T-cell (primary cell): ENCODE measurements at regions not wholly inside any gene's neighbourhood (a gene's known extent, or its start where the extent isn't known, plus 50 kb on each side); places are given as distances from the start of the nearest gene placed in this dataset.

Experiments used
- ATAC-seq, 4 experiments: fragments of 200-7000 bp in 3 of 4; fragments of 150-1000 bp in 1 of 4; cut with Tn5 transposase; replicated peaks in 1 of 4; 1 replicate in 3 of 4; 2 replicates in 1 of 4; pipeline ENCODE4 v1.10.0; 2021; ENCODE audit warnings: moderate library complexity in 3 of 4, mild to moderate bottlenecking in 2 of 4, moderate number of reproducible peaks in 1 of 4
- CTCF ChIA-PET, 2 donors: fragments of 300-600 bp; sonication (Branson Sonifier 250); formaldehyde crosslinking; loops; one replicate each; lab custom pipeline; 2022; ENCODE audit warnings: antibody characterized with exemption in 2 of 2; lab: Charles Lee
- POLR2A ChIA-PET, 2 donors: fragments of 300-600 bp; sonication (Branson Sonifier 250); formaldehyde crosslinking; loops; one replicate each; lab custom pipeline; 2022; ENCODE audit warnings: antibody characterized with exemption in 2 of 2; lab: Charles Lee
- DNase-seq, 35 experiments: peaks; one replicate each; pipeline versions ENCODE4 v3.0.0 to v3.0.0-alpha.2; 2013 to 2023
- H3K27ac ChIP-seq: one replicate; pipeline ENCODE4 v1.5.1; 2013; ENCODE audit warnings: low read length
- H3K27me3 ChIP-seq, 2 experiments: replicated peaks in 1 of 2; 1 replicate in 1 of 2; 2 replicates in 1 of 2; pipeline versions ENCODE4 v1.6.1 to v1.7.0; 2013; ENCODE audit warnings: low read length in 1 of 2, mixed read lengths in 1 of 2; ENCODE audit not compliant: control insufficient read depth in 2 of 2, insufficient read depth in 2 of 2; ENCODE audit errors: extremely low read depth in 1 of 2
- H3K36me3 ChIP-seq, 2 donors: 1 replicate in 1 of 2; 2 replicates in 1 of 2; pipeline versions ENCODE4 v1.6.1 to v1.7.0; 2013; ENCODE audit warnings: low read length in 1 of 2; ENCODE audit not compliant: control insufficient read depth in 2 of 2, insufficient read depth in 1 of 2; ENCODE audit errors: extremely low read depth in 1 of 2
- H3K4me1 ChIP-seq, 2 experiments: 1 replicate in 1 of 2; 2 replicates in 1 of 2; pipeline versions ENCODE4 v1.6.1 to v1.7.0; 2013; ENCODE audit warnings: low read length in 2 of 2, mixed read lengths in 1 of 2; ENCODE audit not compliant: insufficient read depth in 2 of 2, control insufficient read depth in 1 of 2; ENCODE audit errors: extremely low read depth in 1 of 2
- H3K4me3 ChIP-seq, 2 donors: 1 replicate in 1 of 2; 2 replicates in 1 of 2; pipeline versions ENCODE4 v1.5.1 to v1.7.0; 2013; ENCODE audit warnings: mild to moderate bottlenecking in 2 of 2, low read length in 1 of 2, moderate library complexity in 1 of 2; ENCODE audit not compliant: control insufficient read depth in 1 of 2; ENCODE audit errors: extremely low read depth in 1 of 2
- H3K9me3 ChIP-seq: 2 replicates; pipeline ENCODE4 v1.7.0; 2013
- H3K27ac Mint-ChIP-seq, 2 donors: one replicate each; pipeline ENCODE4 v1.8.0; 2020 to 2021; ENCODE audit warnings: mild to moderate bottlenecking in 2 of 2, mixed read lengths in 2 of 2
- H3K27me3 Mint-ChIP-seq, 2 donors: one replicate each; pipeline ENCODE4 v1.8.0; 2021 to 2022; ENCODE audit warnings: mixed read lengths in 2 of 2
- H3K36me3 Mint-ChIP-seq: one replicate; pipeline ENCODE4 v1.8.0; 2021; ENCODE audit warnings: mixed read lengths
- H3K4me1 Mint-ChIP-seq, 3 donors: one replicate each; pipeline ENCODE4 v1.8.0; 2020 to 2022; ENCODE audit warnings: mixed read lengths in 3 of 3, mild to moderate bottlenecking in 1 of 3
- H3K4me3 Mint-ChIP-seq, 3 donors: one replicate each; pipeline ENCODE4 v1.8.0; 2020 to 2022; ENCODE audit warnings: mild to moderate bottlenecking in 3 of 3, mixed read lengths in 3 of 3, moderate library complexity in 3 of 3
- H3K9me3 Mint-ChIP-seq, 3 donors: one replicate each; pipeline ENCODE4 v1.8.0; 2020 to 2022; ENCODE audit warnings: mixed read lengths in 3 of 3
- WGBS: methylation state at CpG from one replicate; pipeline ENCODE4 v1.1.5; 2013; ENCODE audit warnings: missing lambda C conversion rate; ENCODE audit not compliant: insufficient coverage; 5-methylcytosine and 5-hydroxymethylcytosine counted together

GRCh38 chr1:222040121-222040805 is 298.4 kb upstream of the DUSP10 start:
- H3K9me3 ChIP-seq = no peaks in the 10 kb centered on the region
- 81% methylated on average over 6 of the region's 11 CpGs for WGBS
- peaks cover 0 to 3% of the 10 kb centered on the region in 2 experiments for H3K27me3 ChIP-seq
- no peaks in the 10 kb centered on the region for H3K36me3 Mint-ChIP-seq
- no peak overlapping the region for H3K27ac ChIP-seq
- H3K27me3 Mint-ChIP-seq = peaks cover 0 to 6% of the 10 kb centered on the region in 2 donors
- no peak overlapping the region for H3K4me3 Mint-ChIP-seq
- H3K4me1 Mint-ChIP-seq = no peaks in the 10 kb centered on the region
- no peaks in the 10 kb centered on the region for H3K9me3 Mint-ChIP-seq
- H3K4me1 ChIP-seq = no peaks in the 10 kb centered on the region
- ATAC-seq (no peak), DNase-seq (no peak)
- CTCF ChIA-PET = interaction anchor here in 1 of 2 donors (0.5 kb wide), 1 partner anchor 79 kb away, joined by 7 read pairs; no protein-coding TSS in a partner anchor
- no peak overlapping the region for H3K27ac Mint-ChIP-seq
- POLR2A ChIA-PET = no interaction called here
- H3K36me3 ChIP-seq = no peaks in the 10 kb centered on the region
- no peak overlapping the region for H3K4me3 ChIP-seq

GRCh38 chr1:222038971-222039370 is 297.1 kb upstream of the DUSP10 start:
- H3K27ac ChIP-seq = no peak overlapping the region
- H3K36me3 ChIP-seq = no peaks in the 10 kb centered on the region
- Mint-ChIP-seq H3K9me3 (no peaks in the 10 kb centered on the region), H3K4me1 (no peaks in the 10 kb centered on the region), H3K27ac (no peak overlapping the region), H3K4me3 (no peak overlapping the region), H3K27me3 (peaks cover 4 to 9% of the 10 kb centered on the region in 2 donors), H3K36me3 (no peaks in the 10 kb centered on the region)
- peaks cover 0 to 3% of the 10 kb centered on the region in 2 experiments for H3K27me3 ChIP-seq
- ChIA-PET CTCF (no interaction called here), POLR2A (no interaction called here)
- ATAC-seq = no peak
- no peak for DNase-seq
- no peak overlapping the region for H3K4me3 ChIP-seq
- H3K9me3 ChIP-seq = no peaks in the 10 kb centered on the region
- peaks cover 0 to 1% of the 10 kb centered on the region in 2 experiments for H3K4me1 ChIP-seq
- WGBS = 56% methylated on average over 1 of the region's 3 CpGs

- Mint-ChIP-seq H3K27ac (no peak overlapping the region), H3K4me1 (no peaks in the 10 kb centered on the region), H3K27me3 (peaks cover 4 to 9% of the 10 kb centered on the region in 2 donors), H3K4me3 (no peak overlapping the region), H3K36me3 (no peaks in the 10 kb centered on the region), H3K9me3 (no peaks in the 10 kb centered on the region)
- ATAC-seq (no peak), DNase-seq (no peak)
- no peaks in the 10 kb centered on the region for H3K9me3 ChIP-seq
- CTCF ChIA-PET = no interaction called here
- H3K36me3 ChIP-seq = no peaks in the 10 kb centered on the region
- H3K4me1 ChIP-seq = peaks cover 0 to 2% of the 10 kb centered on the region in 2 experiments
- no peak overlapping the region for H3K4me3 ChIP-seq
- no peak overlapping the region for H3K27ac ChIP-seq
- H3K27me3 ChIP-seq = peaks cover 0 to 3% of the 10 kb centered on the region in 2 experiments
- POLR2A ChIA-PET = no interaction called here
These were observed 295.8 kb upstream of the DUSP10 start for GRCh38 chr1:222037720-222038119.

GRCh38 chr1:222034790-222035189 is 292.9 kb upstream of the DUSP10 start:
- Mint-ChIP-seq H3K4me1 (no peaks in the 10 kb centered on the region), H3K27ac (peak overlapping the region in 1 of 2 donors; percentile 21), H3K4me3 (no peak overlapping the region), H3K27me3 (peaks cover 4 to 9% of the 10 kb centered on the region in 2 donors), H3K36me3 (no peaks in the 10 kb centered on the region), H3K9me3 (no peaks in the 10 kb centered on the region)
- WGBS = no CpG with 5 or more reads among the region's 4 CpGs
- Histone ChIP-seq H3K27ac (no peak overlapping the region), H3K4me3 (no peak overlapping the region), H3K9me3 (no peaks in the 10 kb centered on the region), H3K36me3 (no peaks in the 10 kb centered on the region), H3K4me1 (peaks cover 0 to 2% of the 10 kb centered on the region in 2 experiments), H3K27me3 (peaks cover 0 to 3% of the 10 kb centered on the region in 2 experiments)
- ChIA-PET POLR2A (no interaction called here), CTCF (no interaction called here)
- ATAC-seq (no peak), DNase-seq (no peak)

- Mint-ChIP-seq H3K27me3 (peaks cover 4 to 9% of the 10 kb centered on the region in 2 donors), H3K4me3 (no peak overlapping the region), H3K36me3 (no peaks in the 10 kb centered on the region), H3K27ac (no peak overlapping the region), H3K4me1 (no peaks in the 10 kb centered on the region), H3K9me3 (no peaks in the 10 kb centered on the region)
- Histone ChIP-seq H3K4me3 (no peak overlapping the region), H3K36me3 (no peaks in the 10 kb centered on the region), H3K27me3 (peaks cover 0 to 3% of the 10 kb centered on the region in 2 experiments), H3K9me3 (no peaks in the 10 kb centered on the region), H3K4me1 (peaks cover 0 to 2% of the 10 kb centered on the region in 2 experiments), H3K27ac (no peak overlapping the region)
- ChIA-PET CTCF (no interaction called here), POLR2A (no interaction called here)
- ATAC-seq (no peak), DNase-seq (no peak)
- WGBS = no CpG with 5 or more reads among the region's 3 CpGs
These were observed 291.6 kb upstream of the DUSP10 start for GRCh38 chr1:222033450-222033849.

GRCh38 chr1:222031318-222031717 is 289.4 kb upstream of the DUSP10 start:
- WGBS = no CpG with 5 or more reads among the region's 1 CpG
- peaks cover 0 to 2% of the 10 kb centered on the region in 2 experiments for H3K4me1 ChIP-seq
- ChIA-PET POLR2A (no interaction called here), CTCF (no interaction called here)
- H3K9me3 ChIP-seq = no peaks in the 10 kb centered on the region
- H3K27ac ChIP-seq = no peak overlapping the region
- Mint-ChIP-seq H3K4me1 (no peaks in the 10 kb centered on the region), H3K27ac (no peak overlapping the region), H3K27me3 (peaks cover 4 to 7% of the 10 kb centered on the region in 2 donors), H3K4me3 (no peak overlapping the region), H3K36me3 (no peaks in the 10 kb centered on the region), H3K9me3 (no peaks in the 10 kb centered on the region)
- H3K27me3 ChIP-seq = no peaks in the 10 kb centered on the region
- no peaks in the 10 kb centered on the region for H3K36me3 ChIP-seq
- H3K4me3 ChIP-seq = no peak overlapping the region
- ATAC-seq (no peak), DNase-seq (no peak)
